Fibroblast of lung (primary cell): ENCODE measurements at regions not wholly inside any gene's neighbourhood (a gene's known extent, or its start where the extent isn't known, plus 50 kb on each side); places are given as distances from the start of the nearest gene placed in this dataset.

Source experiments
- DNase-seq, 2 donors: peaks; one replicate each; pipeline versions ENCODE4 v3.0.0 to v3.0.0-alpha.2; 2010; ENCODE audit warnings: low read depth in 2 of 2
- H2AFZ ChIP-seq: 2 replicates; pipeline ENCODE4 v1.5.1; 2012; ENCODE audit warnings: low read length, control low read depth, inconsistent platforms
- H3K27ac ChIP-seq: 2 replicates; pipeline ENCODE4 v1.5.1; 2011; ENCODE audit warnings: low read length, control low read depth; ENCODE audit not compliant: insufficient read depth
- H3K27me3 ChIP-seq: 2 replicates; pipeline ENCODE4 v1.5.1; 2011; ENCODE audit warnings: mild to moderate bottlenecking, low read length; ENCODE audit not compliant: control insufficient read depth, insufficient read depth
- H3K36me3 ChIP-seq: 2 replicates; pipeline ENCODE4 v1.5.1; 2011; ENCODE audit warnings: low read length; ENCODE audit not compliant: control insufficient read depth, insufficient read depth
- H3K4me1 ChIP-seq: 2 replicates; pipeline ENCODE4 v1.5.1; 2011; ENCODE audit warnings: low read length; ENCODE audit not compliant: control insufficient read depth, insufficient read depth; ENCODE audit errors: extremely low read depth
- H3K4me2 ChIP-seq: 2 replicates; pipeline ENCODE4 v1.5.1; 2011; ENCODE audit warnings: low read length, control low read depth; ENCODE audit not compliant: insufficient read depth; ENCODE audit errors: extremely low read depth
- H3K4me3 ChIP-seq, 4 experiments: fragments of 200-600 bp in 1 of 4; sonication (generic) in 1 of 4; replicated peaks in 1 of 4; 2 replicates each; pipeline ENCODE4 v1.5.1; 2011 to 2016; ENCODE audit warnings: low read length in 4 of 4, low read depth in 3 of 4, mild to moderate bottlenecking in 3 of 4, control low read depth in 2 of 4, inconsistent platforms in 1 of 4, mixed read lengths in 1 of 4; ENCODE audit not compliant: insufficient read depth in 1 of 4; ENCODE audit errors: control extremely low read depth in 1 of 4
- H3K79me2 ChIP-seq: 2 replicates; pipeline ENCODE4 v1.5.1; 2012; ENCODE audit warnings: mild to moderate bottlenecking, low read length, inconsistent platforms; ENCODE audit not compliant: control insufficient read depth, insufficient read depth
- H3K9ac ChIP-seq: 2 replicates; pipeline ENCODE4 v1.5.1; 2011; ENCODE audit warnings: mild to moderate bottlenecking, low read length, control low read depth; ENCODE audit not compliant: insufficient read depth
- H3K9me3 ChIP-seq: 2 replicates; pipeline ENCODE4 v1.5.1; 2012; ENCODE audit warnings: low read depth, low read length; ENCODE audit not compliant: control insufficient read depth, insufficient read depth
- H4K20me1 ChIP-seq: 2 replicates; pipeline ENCODE4 v1.5.1; 2011; ENCODE audit warnings: low read length; ENCODE audit not compliant: control insufficient read depth, insufficient read depth; ENCODE audit errors: extremely low read depth
- EZH2 ChIP-seq: IDR thresholded peaks from 2 replicates; pipeline ENCODE4 v1.5.1; 2012; ENCODE audit warnings: low read length, control low read depth, mild to moderate bottlenecking; ENCODE audit errors: missing control alignments
- TF ChIP-seq, protein P1 (sequence below), 2 donors: IDR thresholded peaks in 1 of 2; conservative IDR thresholded peaks in 1 of 2; 1 replicate in 1 of 2; 2 replicates in 1 of 2; pipeline ENCODE4 v1.5.1; 2011 to 2012; ENCODE audit warnings: low read length in 2 of 2, control low read depth in 1 of 2, inconsistent platforms in 1 of 2, low read depth in 1 of 2, mild to moderate bottlenecking in 1 of 2

DNA sequence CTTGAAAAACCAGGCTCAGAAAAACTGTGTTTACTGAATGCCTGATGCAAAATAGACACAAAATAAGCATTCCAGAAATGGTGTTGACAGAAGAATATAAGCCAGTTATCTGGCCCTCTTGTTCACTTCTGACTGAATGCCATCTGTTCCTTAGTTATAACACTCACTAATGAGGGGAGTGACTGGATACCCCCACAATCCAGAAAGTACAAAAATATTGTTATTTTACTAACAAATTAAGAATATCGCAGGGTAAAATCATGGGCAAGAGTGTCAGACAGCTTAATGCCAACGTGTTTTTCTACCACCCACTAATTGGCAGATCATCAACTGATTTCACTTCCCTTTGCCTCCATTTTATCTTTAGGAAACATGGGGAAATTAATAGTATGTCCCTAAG is 477.3 kb upstream of the FLRT2 start:
- Histone ChIP-seq H3K4me1 (no peaks in the 10 kb centered on the region), H3K4me3 (no peak overlapping the region), H2AFZ (no peak overlapping the region), H3K27me3 (no peaks in the 10 kb centered on the region), H3K79me2 (no peaks in the 10 kb centered on the region), H3K9ac (no peak overlapping the region), H4K20me1 (no peaks in the 10 kb centered on the region), H3K9me3 (no peaks in the 10 kb centered on the region), H3K4me2 (no peak overlapping the region), H3K36me3 (no peaks in the 10 kb centered on the region), H3K27ac (no peak overlapping the region)
- no peak for TF ChIP-seq EZH2
- TF ChIP-seq, protein P1, sequence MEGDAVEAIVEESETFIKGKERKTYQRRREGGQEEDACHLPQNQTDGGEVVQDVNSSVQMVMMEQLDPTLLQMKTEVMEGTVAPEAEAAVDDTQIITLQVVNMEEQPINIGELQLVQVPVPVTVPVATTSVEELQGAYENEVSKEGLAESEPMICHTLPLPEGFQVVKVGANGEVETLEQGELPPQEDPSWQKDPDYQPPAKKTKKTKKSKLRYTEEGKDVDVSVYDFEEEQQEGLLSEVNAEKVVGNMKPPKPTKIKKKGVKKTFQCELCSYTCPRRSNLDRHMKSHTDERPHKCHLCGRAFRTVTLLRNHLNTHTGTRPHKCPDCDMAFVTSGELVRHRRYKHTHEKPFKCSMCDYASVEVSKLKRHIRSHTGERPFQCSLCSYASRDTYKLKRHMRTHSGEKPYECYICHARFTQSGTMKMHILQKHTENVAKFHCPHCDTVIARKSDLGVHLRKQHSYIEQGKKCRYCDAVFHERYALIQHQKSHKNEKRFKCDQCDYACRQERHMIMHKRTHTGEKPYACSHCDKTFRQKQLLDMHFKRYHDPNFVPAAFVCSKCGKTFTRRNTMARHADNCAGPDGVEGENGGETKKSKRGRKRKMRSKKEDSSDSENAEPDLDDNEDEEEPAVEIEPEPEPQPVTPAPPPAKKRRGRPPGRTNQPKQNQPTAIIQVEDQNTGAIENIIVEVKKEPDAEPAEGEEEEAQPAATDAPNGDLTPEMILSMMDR (conservative IDR thresholded peaks at IDR 0.05 in 1 of 2, IDR thresholded peaks at IDR 0.05 in 1 of 2; ENCODE audit: low read depth in 1 of 2, low read length in 2 of 2): no peak
- DNase-seq: no peak

GRCh38 chr14:85054178-85054577 is 475.8 kb upstream of the FLRT2 start:
- Histone ChIP-seq H3K9me3 (no peaks in the 10 kb centered on the region), H2AFZ (no peak overlapping the region), H3K27ac (no peak overlapping the region), H3K36me3 (no peaks in the 10 kb centered on the region), H3K79me2 (no peaks in the 10 kb centered on the region), H3K9ac (no peak overlapping the region), H4K20me1 (no peaks in the 10 kb centered on the region), H3K4me2 (no peak overlapping the region), H3K4me1 (no peaks in the 10 kb centered on the region), H3K4me3 (no peak overlapping the region), H3K27me3 (no peaks in the 10 kb centered on the region)
- no peak for DNase-seq
- TF ChIP-seq, protein P1 (conservative IDR thresholded peaks at IDR 0.05 in 1 of 2, IDR thresholded peaks at IDR 0.05 in 1 of 2; ENCODE audit: low read depth in 1 of 2, low read length in 2 of 2): no peak
- no peak for TF ChIP-seq EZH2

DNA sequence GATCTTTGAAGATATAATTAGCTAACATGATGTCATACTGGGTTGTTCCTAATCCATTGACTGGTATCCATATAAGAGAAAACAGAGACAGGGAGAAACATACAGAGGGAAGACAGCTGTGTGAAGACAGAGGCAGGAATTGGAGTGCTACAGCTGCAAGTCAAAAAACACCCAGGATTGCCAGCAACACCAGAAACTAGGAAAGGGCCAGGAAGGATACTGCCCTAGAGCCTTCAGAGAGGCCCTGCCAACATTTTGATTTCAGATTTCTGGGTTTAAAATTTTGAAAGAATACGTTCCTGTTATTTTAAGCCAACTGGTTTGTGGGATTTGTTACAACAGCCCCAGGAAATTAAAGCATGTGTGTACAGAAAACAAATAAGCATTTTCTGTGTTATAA is 473.7 kb upstream of the FLRT2 start:
- TF ChIP-seq, protein P1 (conservative IDR thresholded peaks at IDR 0.05 in 1 of 2, IDR thresholded peaks at IDR 0.05 in 1 of 2; ENCODE audit: low read depth in 1 of 2, low read length in 2 of 2): no peak
- TF ChIP-seq EZH2: no peak
- H3K27me3 ChIP-seq: no peaks in the 10 kb centered on the region

More for the DNA sequence above, 473.7 kb upstream of the FLRT2 start:
- no peak for DNase-seq
- Histone ChIP-seq H3K4me1 (no peaks in the 10 kb centered on the region), H2AFZ (no peak overlapping the region), H3K9me3 (no peaks in the 10 kb centered on the region), H3K27ac (no peak overlapping the region), H3K9ac (no peak overlapping the region), H3K79me2 (no peaks in the 10 kb centered on the region), H3K4me3 (no peak overlapping the region), H4K20me1 (no peaks in the 10 kb centered on the region), H3K4me2 (no peak overlapping the region), H3K36me3 (no peaks in the 10 kb centered on the region)
